AG09309 (cell line): ENCODE measurements at regions not wholly inside any gene's neighbourhood (a gene's known extent, or its start where the extent isn't known, plus 50 kb on each side); places are given as distances from the start of the nearest gene placed in this dataset.

Source experiments
- DNase-seq: peaks from one replicate; pipeline ENCODE4 v3.0.0-alpha.2; 2010; ENCODE audit warnings: low read depth
- H3K4me3 ChIP-seq: 2 replicates; pipeline ENCODE4 v1.5.1; 2011; ENCODE audit warnings: mild to moderate bottlenecking, low read depth, low read length, moderate library complexity; ENCODE audit not compliant: control insufficient read depth
- TF ChIP-seq, protein P1 (sequence below): IDR thresholded peaks from 2 replicates; pipeline ENCODE4 v1.5.1; 2011; ENCODE audit warnings: mild to moderate bottlenecking, low read depth, low read length, inconsistent platforms; ENCODE audit not compliant: insufficient read depth, control insufficient read depth; ENCODE audit errors: missing control alignments

DNA sequence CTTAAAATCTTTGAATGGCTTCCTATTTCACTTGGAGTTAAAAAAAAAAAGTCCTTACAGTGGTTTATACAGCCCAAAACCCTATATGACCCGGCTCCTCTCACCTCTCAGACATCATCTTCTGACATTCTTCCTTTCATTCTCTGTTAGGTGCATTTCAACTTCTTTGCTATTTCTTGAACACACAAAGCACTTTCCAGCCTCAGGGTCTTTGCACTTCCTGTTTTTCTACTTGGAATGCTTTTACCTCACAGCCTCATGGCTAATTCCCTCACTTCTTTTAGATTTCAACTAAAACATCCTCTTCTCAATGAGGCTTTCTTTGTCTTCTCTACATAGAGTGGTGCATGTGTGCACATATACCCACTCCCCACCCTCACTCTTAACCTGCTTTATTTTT, 91.0 kb upstream of the MB21D2 start:
- TF ChIP-seq, protein P1, sequence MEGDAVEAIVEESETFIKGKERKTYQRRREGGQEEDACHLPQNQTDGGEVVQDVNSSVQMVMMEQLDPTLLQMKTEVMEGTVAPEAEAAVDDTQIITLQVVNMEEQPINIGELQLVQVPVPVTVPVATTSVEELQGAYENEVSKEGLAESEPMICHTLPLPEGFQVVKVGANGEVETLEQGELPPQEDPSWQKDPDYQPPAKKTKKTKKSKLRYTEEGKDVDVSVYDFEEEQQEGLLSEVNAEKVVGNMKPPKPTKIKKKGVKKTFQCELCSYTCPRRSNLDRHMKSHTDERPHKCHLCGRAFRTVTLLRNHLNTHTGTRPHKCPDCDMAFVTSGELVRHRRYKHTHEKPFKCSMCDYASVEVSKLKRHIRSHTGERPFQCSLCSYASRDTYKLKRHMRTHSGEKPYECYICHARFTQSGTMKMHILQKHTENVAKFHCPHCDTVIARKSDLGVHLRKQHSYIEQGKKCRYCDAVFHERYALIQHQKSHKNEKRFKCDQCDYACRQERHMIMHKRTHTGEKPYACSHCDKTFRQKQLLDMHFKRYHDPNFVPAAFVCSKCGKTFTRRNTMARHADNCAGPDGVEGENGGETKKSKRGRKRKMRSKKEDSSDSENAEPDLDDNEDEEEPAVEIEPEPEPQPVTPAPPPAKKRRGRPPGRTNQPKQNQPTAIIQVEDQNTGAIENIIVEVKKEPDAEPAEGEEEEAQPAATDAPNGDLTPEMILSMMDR = no peak
- no peak for DNase-seq
- no peak overlapping the region for H3K4me3 ChIP-seq

DNA sequence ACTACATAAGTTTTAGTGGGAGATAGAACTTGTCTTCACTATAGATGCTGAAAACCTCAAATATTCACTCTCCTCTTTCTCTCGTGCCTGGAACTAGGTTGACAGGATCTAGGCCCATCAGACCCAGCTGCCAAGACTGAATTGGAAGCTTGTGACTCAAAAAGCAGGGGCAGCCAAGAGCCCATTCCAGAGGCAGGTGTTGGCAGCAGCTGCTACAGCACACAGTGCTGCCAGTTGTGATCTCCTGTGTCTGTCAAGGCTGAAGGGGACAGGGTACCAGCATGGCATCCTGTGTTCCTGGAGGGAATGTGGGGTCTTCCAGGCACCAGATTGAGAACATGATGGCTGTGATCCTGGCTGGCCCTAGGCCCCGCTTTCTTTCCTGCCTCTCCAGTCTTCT, 92.5 kb upstream of the MB21D2 start:
- DNase-seq = no peak
- TF ChIP-seq, protein P1 = no peak
- no peak overlapping the region for H3K4me3 ChIP-seq

DNA sequence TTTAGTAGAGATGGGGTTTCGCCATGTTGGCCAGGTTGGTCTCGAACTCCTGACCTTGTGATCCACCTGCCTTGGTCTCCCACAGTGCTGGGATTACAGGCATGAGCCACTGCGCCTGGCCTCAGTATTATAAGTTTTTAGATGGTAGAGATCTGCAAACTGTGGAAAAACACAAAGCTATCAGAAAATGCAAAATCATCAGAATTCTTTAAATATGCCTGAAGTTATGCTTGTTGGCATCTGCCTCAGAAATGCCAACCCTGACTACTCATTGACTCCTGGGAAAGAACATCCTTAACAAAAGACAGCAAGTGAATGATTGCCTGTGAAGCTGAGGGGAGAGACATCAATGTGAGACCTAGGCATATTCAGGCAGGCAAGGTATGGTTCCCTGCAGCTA, 94.3 kb upstream of the MB21D2 start:
- TF ChIP-seq, protein P1 = no peak
- no peak overlapping the region for H3K4me3 ChIP-seq
- no peak for DNase-seq

DNA sequence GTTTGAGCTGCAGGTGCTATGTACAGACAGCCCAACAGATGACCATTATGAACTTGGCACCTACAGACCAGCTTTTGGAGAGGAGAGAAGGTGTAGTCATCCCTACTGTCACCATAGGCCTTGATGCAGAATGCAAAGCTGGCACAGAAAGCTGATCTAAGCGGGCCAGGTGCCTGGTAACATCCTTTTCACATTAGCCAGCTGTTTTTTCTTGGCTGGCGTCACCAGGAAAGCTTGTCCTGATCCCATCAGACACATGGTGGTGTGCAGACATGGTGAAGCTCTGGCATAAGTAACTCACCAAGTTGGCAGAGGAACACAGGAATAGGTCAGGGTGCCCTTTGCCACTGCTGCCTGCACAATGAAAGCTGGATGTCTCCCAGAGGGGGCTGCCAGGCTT, 97.2 kb upstream of the MB21D2 start:
- H3K4me3 ChIP-seq = no peak overlapping the region
- TF ChIP-seq, protein P1 = no peak
- no peak for DNase-seq

DNA sequence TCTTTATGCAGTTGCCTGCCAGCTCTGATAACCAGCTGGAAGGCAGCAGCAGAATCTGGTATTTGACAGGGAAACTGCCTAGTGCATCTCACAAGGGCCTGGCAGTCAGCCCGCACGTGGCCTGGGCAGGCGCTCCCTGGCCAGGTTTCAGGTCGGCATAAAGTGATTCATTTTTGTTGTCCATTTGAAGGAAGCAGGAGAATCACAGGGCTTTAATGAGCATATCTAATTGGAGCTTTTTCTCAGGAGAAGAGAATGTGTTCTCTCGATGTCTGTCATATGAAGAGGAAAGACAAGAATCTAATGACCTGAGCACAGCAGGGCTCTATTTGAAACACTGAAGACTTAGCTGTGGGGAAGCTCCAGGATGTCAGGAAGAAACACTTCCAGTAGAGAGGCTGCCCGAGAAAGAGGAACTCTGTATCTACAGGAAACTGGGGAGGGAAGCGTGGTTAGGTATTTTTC, 98.8 kb upstream of the MB21D2 start:
- H3K4me3 ChIP-seq = no peak overlapping the region
- no peak for DNase-seq
- TF ChIP-seq, protein P1 = no peak

DNA sequence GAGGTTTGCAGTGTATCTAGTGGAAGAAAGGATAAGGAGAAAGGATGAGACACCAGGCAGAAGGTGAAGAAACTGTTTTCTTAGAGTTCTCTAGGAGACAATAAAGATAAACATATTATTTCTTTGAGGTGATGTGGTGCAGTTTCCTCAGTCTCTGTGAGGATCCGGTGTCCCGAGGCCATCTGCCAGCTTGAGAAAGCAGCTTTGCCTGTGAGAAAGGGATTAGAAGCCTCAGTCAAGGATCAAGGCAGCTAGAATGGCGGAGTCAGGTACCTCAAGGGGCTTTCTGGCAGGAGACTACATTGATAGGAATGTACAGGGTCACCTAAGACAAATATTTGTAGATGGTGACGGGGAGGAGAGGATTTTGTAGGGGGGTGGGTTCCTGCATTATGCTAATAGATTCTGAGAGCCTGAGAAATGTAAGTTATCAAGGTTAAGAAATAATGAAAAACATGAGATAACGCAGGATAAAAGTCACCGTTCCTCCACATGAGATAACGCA, 103.9 kb upstream of the MB21D2 start:
- TF ChIP-seq, protein P1 = no peak
- no peak for DNase-seq
- H3K4me3 ChIP-seq = no peak overlapping the region

DNA sequence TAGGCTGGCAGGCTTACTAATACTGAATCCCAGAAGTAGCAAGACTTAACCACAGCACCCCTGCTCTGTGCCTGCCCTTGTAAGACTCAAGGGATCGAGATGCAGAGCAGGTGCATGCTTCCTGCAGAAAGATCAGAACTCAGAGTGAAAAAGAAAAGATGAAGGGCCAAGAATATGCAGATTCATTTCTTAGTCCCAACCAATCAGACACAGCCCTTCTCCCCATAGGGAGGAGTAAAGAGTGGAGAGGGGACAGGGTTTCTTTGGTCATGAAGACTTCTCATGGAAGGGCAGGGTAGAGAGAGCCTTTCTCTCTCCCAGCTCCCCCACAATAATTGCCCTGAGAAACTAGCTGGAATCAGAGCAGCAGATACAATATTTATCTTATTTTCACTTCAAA, 105.6 kb upstream of the MB21D2 start:
- no peak overlapping the region for H3K4me3 ChIP-seq
- TF ChIP-seq, protein P1 = no peak
- DNase-seq = no peak
